ENCODE measurements at regions not wholly inside any gene's neighbourhood (a gene's known extent, or its start where the extent isn't known, plus 50 kb on each side); places are given as distances from the start of the nearest gene placed in this dataset.

- no peak for TF ChIP-seq POLR2A (conservative IDR thresholded peaks at IDR 0.05)
- no peak for TF ChIP-seq CTCF (IDR thresholded peaks at IDR 0.05 in 2 of 3, conservative IDR thresholded peaks at IDR 0.05 in 1 of 3; ENCODE audit: insufficient read depth in 2 of 3, low read depth in 1 of 3, low read length in 3 of 3)
- no peak for TF ChIP-seq XRCC5 (IDR thresholded peaks at IDR 0.05; ENCODE audit: low read depth, low read length)
- TF ChIP-seq CUX1 (CRISPR knock-in tag; IDR thresholded peaks at IDR 0.05) = no peak
- TF ChIP-seq RFX7 (CRISPR knock-in tag; IDR thresholded peaks at IDR 0.05) = no peak
- no peak for TF ChIP-seq CREM (IDR thresholded peaks at IDR 0.05; ENCODE audit: low read depth)
- TF ChIP-seq CREBBP (IDR thresholded peaks at IDR 0.05; ENCODE audit: low read depth, low read length) = no peak
- no peak for TF ChIP-seq EZH2 (IDR thresholded peaks at IDR 0.05; ENCODE audit: borderline replicate concordance, low read depth, low read length)
These were observed 187.0 kb downstream of the MID1IP1 start for GRCh38 chrX:38988301-38988700.
